Lower leg skin (tissue), 4 donors: ENCODE measurements at regions not wholly inside any gene's neighbourhood (a gene's known extent, or its start where the extent isn't known, plus 50 kb on each side); places are given as distances from the start of the nearest gene placed in this dataset.

Experiments used
- DNase-seq, 2 donors: peaks; one replicate each; pipeline ENCODE4 v3.0.0-alpha.2; 2019; ENCODE audit warnings: low spot score in 2 of 2
- H3K4me3 ChIP-seq: fragments of 200-600 bp; sonication (generic); 2 replicates; pipeline ENCODE4 v1.5.1; 2017; ENCODE audit warnings: mild to moderate bottlenecking, low read depth; ENCODE audit not compliant: poor library complexity, severe bottlenecking
- CTCF ChIP-seq, 3 donors: fragments of 450-650 bp; IDR thresholded peaks; one replicate each; pipeline ENCODE4 v1.5.1; 2016; ENCODE audit warnings: antibody characterized with exemption in 3 of 3, mild to moderate bottlenecking in 3 of 3, moderate library complexity in 2 of 3
- POLR2A ChIP-seq, 2 donors: fragments of 450-650 bp; IDR thresholded peaks; one replicate each; pipeline ENCODE4 v1.6.1; 2016 to 2017; ENCODE audit warnings: antibody characterized with exemption in 2 of 2, mild to moderate bottlenecking in 1 of 2, moderate library complexity in 1 of 2
- WGBS, 2 donors: methylation state at CpG; one replicate each; pipeline ENCODE4 v1.1.5; 2018; 5-methylcytosine and 5-hydroxymethylcytosine counted together
- intact Hi-C: fragments of 100-400 bp; cut with DNase I; formaldehyde crosslinking; loops from one replicate; pipeline ENCODE4 v1.15.0; 2023; ENCODE audit warnings: low total_unique reads

DNA sequence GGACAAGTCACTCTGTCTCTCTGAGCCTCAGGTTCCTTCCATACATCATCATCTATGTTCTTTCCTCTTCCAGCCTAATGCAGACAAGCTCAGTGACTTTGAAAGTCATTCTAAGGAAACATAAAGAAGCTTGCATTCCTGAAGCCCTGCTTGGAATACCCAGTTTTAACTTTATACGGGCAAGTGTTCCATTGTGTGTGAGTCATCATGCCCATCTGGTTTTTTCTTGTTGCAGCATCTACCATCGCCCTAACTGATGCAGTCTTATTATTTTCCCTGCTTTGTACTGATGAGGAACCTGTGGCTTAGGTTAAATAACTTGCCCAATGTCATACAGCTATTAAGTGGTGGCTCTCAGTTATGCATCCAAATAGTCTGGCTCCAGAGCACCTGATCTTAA is 177.9 kb upstream of the RAI2 start:
- intact Hi-C loops = no loop called here
- WGBS, 2 donors = 53 to 73% methylated on average over 2 of the region's 2 CpGs
- no peak for TF ChIP-seq CTCF (IDR thresholded peaks at IDR 0.05)
- no peak for TF ChIP-seq POLR2A (IDR thresholded peaks at IDR 0.05)
- H3K4me3 ChIP-seq = no peak overlapping the region
- no peak for DNase-seq

DNA sequence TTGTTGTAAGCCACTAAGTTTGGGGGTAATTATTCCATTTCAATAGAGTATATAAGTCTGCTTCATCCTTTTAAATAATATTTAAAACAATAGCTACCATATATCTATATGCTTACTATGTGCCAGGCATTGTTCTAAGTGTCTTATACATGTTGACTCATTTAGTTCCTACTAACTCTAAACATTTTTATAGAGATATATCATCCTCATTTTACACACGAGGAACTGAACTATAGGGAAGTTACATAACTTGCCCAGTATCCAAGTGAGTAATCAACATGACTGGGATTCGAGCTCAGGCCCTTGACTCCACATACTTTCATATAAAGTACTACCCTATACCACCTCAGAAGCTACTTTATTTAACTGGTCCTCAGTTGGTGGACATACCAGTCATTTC is 175.3 kb upstream of the RAI2 start:
- DNase-seq = no peak
- intact Hi-C loops = no loop called here
- WGBS, 2 donors = 52 to 58% methylated on average over 2 of the region's 2 CpGs
- H3K4me3 ChIP-seq = no peak overlapping the region
- TF ChIP-seq POLR2A (IDR thresholded peaks at IDR 0.05) = no peak
- no peak for TF ChIP-seq CTCF (IDR thresholded peaks at IDR 0.05)

- no peak overlapping the region for H3K4me3 ChIP-seq
- intact Hi-C loops = no loop called here
- DNase-seq = no peak
- TF ChIP-seq CTCF (IDR thresholded peaks at IDR 0.05) (no peak), POLR2A (IDR thresholded peaks at IDR 0.05) (no peak)
- 66 to 68% methylated on average over 2 of the region's 2 CpGs for WGBS, 2 donors
Measured at GRCh38 chrX:18034945-18035344, 173.8 kb upstream of the RAI2 start.

DNA sequence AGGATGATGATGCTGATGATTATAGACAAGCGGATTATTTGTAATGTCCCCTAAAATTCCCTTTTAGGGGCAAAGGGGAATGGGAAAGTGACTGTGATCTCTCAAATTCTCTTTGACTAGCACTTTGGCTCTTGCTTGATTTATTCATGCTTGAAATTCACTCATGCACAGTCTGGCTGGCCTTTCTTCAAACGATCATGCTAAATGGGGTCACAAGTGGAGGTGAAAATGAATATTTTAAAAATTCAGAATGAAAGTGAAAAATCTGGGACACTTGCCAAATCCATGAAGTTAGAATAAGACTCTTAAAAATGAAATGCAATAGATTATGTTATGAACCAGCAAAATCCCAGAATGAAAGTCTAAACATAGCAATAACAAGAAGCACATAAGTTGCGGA is 173.4 kb upstream of the RAI2 start:
- TF ChIP-seq POLR2A (IDR thresholded peaks at IDR 0.05) (no peak), CTCF (IDR thresholded peaks at IDR 0.05) (no peak)
- intact Hi-C loops = no loop called here
- 73 to 79% methylated on average over 3 of the region's 3 CpGs for WGBS, 2 donors
- H3K4me3 ChIP-seq = no peak overlapping the region
- no peak for DNase-seq

DNA sequence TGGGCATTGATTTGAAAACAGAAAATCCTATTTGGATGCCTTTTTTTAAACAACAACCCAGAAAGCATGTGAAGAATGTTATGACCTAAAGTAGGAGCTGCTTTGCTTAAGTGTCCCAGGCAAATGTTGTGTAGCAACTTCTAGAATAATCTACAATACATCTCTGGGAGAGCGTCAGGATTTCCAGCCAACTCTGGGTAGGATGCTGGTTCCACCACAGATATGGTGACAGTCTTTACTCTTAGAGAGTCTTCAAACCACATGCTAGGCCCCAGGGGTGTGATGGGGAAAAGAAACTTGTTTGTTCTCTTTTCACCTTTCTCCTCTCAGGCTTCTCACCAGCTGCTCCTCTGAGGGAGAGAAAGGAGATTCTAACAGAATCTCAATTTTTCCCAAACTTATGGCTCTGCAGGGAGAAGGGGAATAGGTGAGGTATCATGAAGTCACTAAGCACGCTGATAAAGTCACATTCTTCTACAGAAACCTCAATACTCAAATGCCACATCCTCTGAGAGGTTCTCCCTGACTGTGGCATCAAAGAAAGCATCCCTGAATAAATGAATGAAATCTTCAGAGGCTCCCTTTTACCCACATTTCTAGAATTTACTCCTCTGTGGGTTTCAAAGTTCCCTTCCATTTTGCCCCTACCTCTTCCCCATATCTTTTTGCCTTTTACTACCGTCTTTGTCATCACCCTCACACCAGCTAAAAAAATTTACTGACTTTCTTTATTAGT is 171.6 kb upstream of the RAI2 start:
- TF ChIP-seq CTCF (IDR thresholded peaks at IDR 0.05) = no peak
- TF ChIP-seq POLR2A (IDR thresholded peaks at IDR 0.05) = no peak
- WGBS, 2 donors = 77 to 83% methylated on average over 3 of the region's 3 CpGs
- no peak for DNase-seq
- no peak overlapping the region for H3K4me3 ChIP-seq
- intact Hi-C loops = no loop called here
